ENCODE measurements at regions not wholly inside any gene's neighbourhood (a gene's known extent, or its start where the extent isn't known, plus 50 kb on each side); places are given as distances from the start of the nearest gene placed in this dataset.
"Not testable (repeated sequence)": the region's sequence is repeated elsewhere in the genome, so short reads cannot be mapped to it uniquely, and the experiment has no call there.

DNA sequence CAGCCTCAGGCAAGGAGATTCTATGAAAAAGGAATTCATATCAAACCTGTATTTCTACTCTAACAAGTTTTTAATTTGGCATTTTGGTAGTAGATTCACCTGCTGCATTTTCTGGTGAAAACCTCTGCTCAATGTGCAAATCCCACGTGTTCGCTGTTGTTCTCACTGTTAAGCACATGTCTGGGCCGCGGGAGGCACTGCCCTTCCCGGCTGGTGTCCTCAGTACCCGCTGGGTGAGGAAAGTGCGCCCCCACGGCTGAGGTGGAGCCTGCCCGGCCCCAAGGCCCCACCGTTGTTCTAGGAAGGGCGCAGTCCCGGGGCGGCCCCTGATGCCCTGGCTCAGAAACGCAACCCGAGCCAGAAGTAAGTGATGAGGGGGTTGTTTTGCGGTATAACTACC, 193.4 kb upstream of the VWC2 start:
- TF ChIP-seq, protein P1, sequence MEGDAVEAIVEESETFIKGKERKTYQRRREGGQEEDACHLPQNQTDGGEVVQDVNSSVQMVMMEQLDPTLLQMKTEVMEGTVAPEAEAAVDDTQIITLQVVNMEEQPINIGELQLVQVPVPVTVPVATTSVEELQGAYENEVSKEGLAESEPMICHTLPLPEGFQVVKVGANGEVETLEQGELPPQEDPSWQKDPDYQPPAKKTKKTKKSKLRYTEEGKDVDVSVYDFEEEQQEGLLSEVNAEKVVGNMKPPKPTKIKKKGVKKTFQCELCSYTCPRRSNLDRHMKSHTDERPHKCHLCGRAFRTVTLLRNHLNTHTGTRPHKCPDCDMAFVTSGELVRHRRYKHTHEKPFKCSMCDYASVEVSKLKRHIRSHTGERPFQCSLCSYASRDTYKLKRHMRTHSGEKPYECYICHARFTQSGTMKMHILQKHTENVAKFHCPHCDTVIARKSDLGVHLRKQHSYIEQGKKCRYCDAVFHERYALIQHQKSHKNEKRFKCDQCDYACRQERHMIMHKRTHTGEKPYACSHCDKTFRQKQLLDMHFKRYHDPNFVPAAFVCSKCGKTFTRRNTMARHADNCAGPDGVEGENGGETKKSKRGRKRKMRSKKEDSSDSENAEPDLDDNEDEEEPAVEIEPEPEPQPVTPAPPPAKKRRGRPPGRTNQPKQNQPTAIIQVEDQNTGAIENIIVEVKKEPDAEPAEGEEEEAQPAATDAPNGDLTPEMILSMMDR (IDR thresholded peaks at IDR 0.05; ENCODE audit: insufficient read depth, low read depth, low read length, missing control alignments) = no peak
- H3K4me3 ChIP-seq (ENCODE audit: low read length) = no peak overlapping the region
- DNase-seq (ENCODE audit: low read depth) = peak; percentile 3

DNA sequence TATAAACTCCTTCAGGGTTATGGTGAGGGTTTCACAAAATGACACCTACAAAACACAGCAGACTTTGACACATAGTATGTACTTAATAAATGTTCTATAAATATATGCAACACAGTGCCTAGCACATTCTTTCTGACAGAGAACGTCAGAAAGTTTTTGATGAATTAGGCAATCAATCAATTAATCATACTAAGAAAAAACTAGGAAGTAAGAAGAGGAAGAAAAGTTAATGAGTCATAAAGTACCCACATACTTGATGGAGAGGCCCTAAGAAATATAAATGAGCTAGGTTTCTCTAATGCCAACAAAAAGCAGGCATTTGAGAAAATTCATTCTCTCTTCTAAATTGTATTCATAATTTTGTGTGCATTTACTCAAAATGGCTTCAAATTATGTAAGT, 192.7 kb upstream of the VWC2 start:
- H3K4me3 ChIP-seq (ENCODE audit: low read length) = no peak overlapping the region
- peak; percentile 10 for DNase-seq (ENCODE audit: low read depth)
- TF ChIP-seq, protein P1 (IDR thresholded peaks at IDR 0.05; ENCODE audit: insufficient read depth, low read depth, low read length, missing control alignments) = no peak

DNA sequence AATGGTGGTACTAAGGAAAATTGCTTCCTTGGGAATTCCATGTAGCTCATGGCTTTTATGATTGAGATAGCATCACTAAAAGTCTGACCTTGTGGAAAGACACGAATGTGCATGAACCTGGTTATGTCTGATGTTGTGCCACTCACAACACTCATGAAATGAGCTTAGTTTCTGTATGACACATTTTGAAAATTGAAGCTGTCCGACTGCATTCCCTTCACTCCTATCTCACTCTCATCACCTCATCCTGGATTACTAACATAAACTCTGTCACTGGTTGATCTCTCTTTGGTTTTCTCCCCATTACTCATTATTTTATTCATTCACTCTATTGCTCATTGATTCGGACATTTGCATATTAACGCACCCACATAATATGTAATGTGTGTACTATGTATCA, 190.0 kb upstream of the VWC2 start:
- no peak overlapping the region for H3K4me3 ChIP-seq (ENCODE audit: low read length)
- DNase-seq (ENCODE audit: low read depth) = peak; percentile 39
- TF ChIP-seq, protein P1 (IDR thresholded peaks at IDR 0.05; ENCODE audit: insufficient read depth, low read depth, low read length, missing control alignments) = no peak

DNA sequence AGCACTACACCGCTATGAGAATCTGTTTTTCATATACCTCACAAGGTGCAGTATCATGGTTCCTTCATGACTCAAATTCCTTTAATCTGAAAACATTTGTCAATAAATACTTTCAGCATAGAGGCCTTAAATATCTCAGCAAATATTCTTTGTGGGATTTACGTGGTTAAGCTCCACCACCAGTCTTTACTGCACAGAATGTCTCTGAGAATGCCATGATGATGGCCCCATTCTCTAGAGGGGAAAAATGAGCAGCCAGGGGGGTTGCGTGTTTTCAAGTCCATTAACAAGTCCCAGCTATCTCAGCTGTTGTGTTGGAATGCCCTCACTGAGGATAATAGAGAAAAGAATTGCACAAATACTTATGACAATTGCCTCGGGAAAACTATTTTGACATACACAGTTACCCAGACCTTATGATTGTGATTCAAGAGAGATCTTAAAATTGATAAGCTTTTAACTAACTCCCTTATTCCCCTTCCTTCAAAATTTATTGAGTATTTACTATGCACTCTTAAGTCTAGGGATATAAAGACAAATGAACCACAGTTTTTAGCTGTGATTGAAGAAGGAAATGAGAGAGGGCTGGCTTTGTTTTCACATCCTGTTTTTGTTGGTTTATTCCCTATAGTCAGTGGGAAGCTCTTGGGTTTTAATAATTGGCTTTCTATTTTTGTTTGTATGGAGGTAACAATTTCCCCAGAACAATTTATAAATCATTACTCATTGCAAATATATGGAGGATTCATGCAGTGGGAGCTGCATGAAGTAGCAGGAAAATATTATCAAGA, 176.5 kb upstream of the VWC2 start:
- TF ChIP-seq, protein P1 (IDR thresholded peaks at IDR 0.05; ENCODE audit: insufficient read depth, low read depth, low read length, missing control alignments) = no peak
- H3K4me3 ChIP-seq (ENCODE audit: low read length) = no peak overlapping the region

DNA sequence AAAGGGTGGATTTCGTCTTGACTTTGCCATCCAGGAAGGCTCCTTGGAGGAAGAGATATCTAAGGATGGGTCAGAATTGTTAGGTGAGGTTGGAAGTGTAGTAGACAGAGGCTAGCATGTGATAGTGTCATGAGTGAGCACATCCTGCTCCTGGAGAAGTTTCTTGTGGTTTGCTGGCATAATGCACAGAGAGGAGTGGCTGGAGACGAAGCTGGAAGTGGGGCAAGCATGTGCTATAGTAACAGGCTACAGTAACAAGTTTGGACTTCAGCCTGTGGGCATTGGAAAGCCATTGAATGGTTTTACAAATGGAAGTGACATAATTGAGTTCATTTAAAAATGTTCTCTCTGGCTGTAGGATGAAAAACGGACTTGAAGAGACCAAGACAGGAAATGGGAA, 175.6 kb upstream of the VWC2 start:
- no peak overlapping the region for H3K4me3 ChIP-seq (ENCODE audit: low read length)
- TF ChIP-seq, protein P1 (IDR thresholded peaks at IDR 0.05; ENCODE audit: insufficient read depth, low read depth, low read length, missing control alignments) = no peak
- no peak for DNase-seq (ENCODE audit: low read depth)

More for the DNA sequence above, 176.5 kb upstream of the VWC2 start:
- no peak for DNase-seq (ENCODE audit: low read depth)

DNA sequence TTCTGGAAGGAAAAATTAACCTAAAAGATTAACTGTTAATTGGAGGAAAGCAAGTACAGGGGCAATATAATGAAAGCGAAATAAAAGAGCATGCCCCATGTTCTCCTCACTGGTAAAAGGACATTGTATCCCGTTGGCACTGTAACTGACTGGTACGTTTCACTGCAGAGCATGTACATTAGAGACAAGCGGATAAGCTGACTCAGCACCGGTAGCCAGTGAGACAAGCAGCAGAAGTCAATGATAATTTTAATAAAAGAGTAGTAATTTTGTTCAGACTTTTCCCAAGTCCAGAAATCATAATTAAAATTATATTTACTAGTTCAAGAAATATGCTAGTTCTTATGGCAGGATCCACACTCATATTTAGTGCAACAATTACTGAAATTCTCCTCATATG, 161.5 kb upstream of the VWC2 start:
- DNase-seq (ENCODE audit: low read depth) = no peak
- TF ChIP-seq, protein P1 (IDR thresholded peaks at IDR 0.05; ENCODE audit: insufficient read depth, low read depth, low read length, missing control alignments) = no peak
- no peak overlapping the region for H3K4me3 ChIP-seq (ENCODE audit: low read length)

DNA sequence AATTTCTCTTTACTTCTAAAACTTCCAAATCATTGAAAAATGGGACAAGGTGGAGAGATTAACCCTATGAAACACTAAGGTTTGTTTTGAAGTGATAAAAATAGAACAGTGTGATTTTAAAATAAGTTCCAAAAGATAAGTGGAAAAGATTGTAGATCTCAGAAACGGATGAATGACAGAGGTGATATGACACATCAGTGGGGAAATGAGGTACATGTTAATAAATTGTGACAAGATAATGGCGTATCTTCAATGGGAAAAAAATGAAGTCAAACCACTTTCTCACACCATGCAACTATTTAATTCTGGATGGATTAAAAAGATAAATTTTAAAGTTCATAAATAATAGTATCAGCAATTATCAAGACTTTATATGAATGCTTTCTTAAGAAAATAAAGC, 159.7 kb upstream of the VWC2 start:
- H3K4me3 ChIP-seq (ENCODE audit: low read length) = no peak overlapping the region
- no peak for DNase-seq (ENCODE audit: low read depth)
- TF ChIP-seq, protein P1 (IDR thresholded peaks at IDR 0.05; ENCODE audit: insufficient read depth, low read depth, low read length, missing control alignments) = no peak

DNA sequence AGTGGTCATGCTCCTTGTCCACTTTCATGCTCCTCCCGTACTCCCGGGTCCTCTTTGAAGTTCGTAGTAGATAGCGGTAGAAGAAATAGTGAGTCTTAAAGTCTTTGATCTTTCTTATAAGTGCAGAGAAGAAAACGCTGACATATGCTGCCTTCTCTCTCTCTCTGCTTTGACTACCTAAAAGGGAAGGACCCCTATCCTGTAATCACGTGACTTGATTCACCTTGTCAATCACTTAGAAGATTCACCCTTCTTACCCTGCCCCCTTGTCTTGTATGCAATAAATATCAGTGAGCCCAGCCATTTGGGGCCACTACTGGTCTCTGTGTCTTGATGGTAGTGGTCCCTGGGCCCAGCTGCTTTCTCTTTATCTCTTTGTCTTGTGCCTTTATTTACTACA, 158.5 kb upstream of the VWC2 start:
- not testable (repeated sequence) for DNase-seq (ENCODE audit: low read depth); H3K4me3 ChIP-seq (ENCODE audit: low read length)

Data from epithelial cell of esophagus (primary cell).